MM.1S (cell line): ENCODE measurements at regions not wholly inside any gene's neighbourhood (a gene's known extent, or its start where the extent isn't known, plus 50 kb on each side); places are given as distances from the start of the nearest gene placed in this dataset.

Experiments
- EZH2 ChIP-seq: fragments of 300-600 bp; sonication (generic); optimal IDR thresholded peaks from 2 replicates; pipeline ENCODE3; 2017; ENCODE audit warnings: low read depth, mild to moderate bottlenecking, antibody characterized with exemption, low read length, mixed read lengths
- EZH2phosphoT487 ChIP-seq: fragments of 300-600 bp; sonication (generic); IDR thresholded peaks from 2 replicates; pipeline ENCODE4 v1.6.1; 2018; ENCODE audit warnings: antibody characterized with exemption, low read length
- TF ChIP-seq, protein P1 (sequence below): fragments of 300-600 bp; sonication (generic); IDR thresholded peaks from 2 replicates; pipeline ENCODE4 v1.5.1; 2016; ENCODE audit warnings: antibody characterized with exemption, low read length, mixed read lengths

DNA sequence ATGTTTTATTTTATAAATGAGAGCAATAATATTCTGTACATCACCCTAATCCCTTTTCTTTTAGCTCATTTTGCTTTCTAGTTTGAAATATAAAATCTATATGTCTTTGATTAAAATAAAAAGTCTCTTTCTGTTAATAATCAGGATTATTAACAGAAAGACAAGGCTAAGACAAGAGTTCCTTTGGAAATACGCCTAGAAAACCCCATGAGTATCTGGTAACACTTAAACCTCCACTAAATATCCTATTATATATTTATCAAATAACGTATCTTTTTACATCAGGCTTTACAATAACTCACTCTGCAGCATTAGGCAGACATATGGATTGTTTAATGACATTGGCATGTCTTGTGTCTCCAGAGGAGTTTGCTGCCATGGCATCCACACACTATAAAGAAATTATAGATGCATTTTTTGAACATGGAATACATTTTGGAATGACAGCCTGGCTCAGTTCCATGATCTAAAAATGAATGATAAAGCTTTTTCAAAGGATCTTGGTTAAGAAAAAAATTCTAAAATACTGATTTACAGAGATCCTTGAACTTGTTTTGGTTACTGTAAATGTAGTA is 98.7 kb downstream of the TMEM26 start:
- TF ChIP-seq, protein P1, sequence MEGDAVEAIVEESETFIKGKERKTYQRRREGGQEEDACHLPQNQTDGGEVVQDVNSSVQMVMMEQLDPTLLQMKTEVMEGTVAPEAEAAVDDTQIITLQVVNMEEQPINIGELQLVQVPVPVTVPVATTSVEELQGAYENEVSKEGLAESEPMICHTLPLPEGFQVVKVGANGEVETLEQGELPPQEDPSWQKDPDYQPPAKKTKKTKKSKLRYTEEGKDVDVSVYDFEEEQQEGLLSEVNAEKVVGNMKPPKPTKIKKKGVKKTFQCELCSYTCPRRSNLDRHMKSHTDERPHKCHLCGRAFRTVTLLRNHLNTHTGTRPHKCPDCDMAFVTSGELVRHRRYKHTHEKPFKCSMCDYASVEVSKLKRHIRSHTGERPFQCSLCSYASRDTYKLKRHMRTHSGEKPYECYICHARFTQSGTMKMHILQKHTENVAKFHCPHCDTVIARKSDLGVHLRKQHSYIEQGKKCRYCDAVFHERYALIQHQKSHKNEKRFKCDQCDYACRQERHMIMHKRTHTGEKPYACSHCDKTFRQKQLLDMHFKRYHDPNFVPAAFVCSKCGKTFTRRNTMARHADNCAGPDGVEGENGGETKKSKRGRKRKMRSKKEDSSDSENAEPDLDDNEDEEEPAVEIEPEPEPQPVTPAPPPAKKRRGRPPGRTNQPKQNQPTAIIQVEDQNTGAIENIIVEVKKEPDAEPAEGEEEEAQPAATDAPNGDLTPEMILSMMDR = no peak
- TF ChIP-seq EZH2phosphoT487 (no peak), EZH2 (no peak)
